CD4-positive, CD25-positive, alpha-beta regulatory T cell (primary cell): ENCODE measurements at regions not wholly inside any gene's neighbourhood (a gene's known extent, or its start where the extent isn't known, plus 50 kb on each side); places are given as distances from the start of the nearest gene placed in this dataset.

ENCODE experiments used
- ATAC-seq, 2 donors: fragments of 150-1000 bp; cut with Tn5 transposase; one replicate each; pipeline ENCODE4 v1.10.0; 2021; ENCODE audit warnings: low read depth in 2 of 2, moderate number of reproducible peaks in 2 of 2, moderate library complexity in 1 of 2
- DNase-seq, 3 donors: peaks; one replicate each; pipeline versions ENCODE4 v3.0.0 to v3.0.0-alpha.2; 2012 to 2022; ENCODE audit warnings: mixed read lengths in 1 of 3
- H3K27ac ChIP-seq: one replicate; pipeline ENCODE4 v1.7.0; 2013; ENCODE audit warnings: mild to moderate bottlenecking, low read length; ENCODE audit not compliant: insufficient read depth, poor library complexity, severe bottlenecking
- H3K27me3 ChIP-seq: one replicate; pipeline ENCODE4 v1.7.0; 2013; ENCODE audit warnings: low read length; ENCODE audit not compliant: control insufficient read depth, insufficient read depth
- H3K36me3 ChIP-seq: one replicate; pipeline ENCODE4 v1.7.0; 2013; ENCODE audit warnings: mild to moderate bottlenecking, low read length, moderate library complexity; ENCODE audit not compliant: control insufficient read depth, insufficient read depth
- H3K4me1 ChIP-seq: 2 replicates; pipeline ENCODE4 v1.7.0; 2013; ENCODE audit warnings: mild to moderate bottlenecking, low read length; ENCODE audit not compliant: insufficient read depth, control insufficient read depth, poor library complexity, severe bottlenecking
- H3K4me3 ChIP-seq: one replicate; pipeline ENCODE4 v1.7.0; 2013; ENCODE audit warnings: low read depth, mild to moderate bottlenecking, low read length, moderate library complexity
- H3K9me3 ChIP-seq, 2 experiments: 1 replicate in 1 of 2; 2 replicates in 1 of 2; pipeline ENCODE4 v1.7.0; 2013; ENCODE audit warnings: low read length in 2 of 2, mild to moderate bottlenecking in 1 of 2, moderate library complexity in 1 of 2; ENCODE audit not compliant: control insufficient read depth in 2 of 2
- H3K27ac Mint-ChIP-seq, 3 donors: one replicate each; pipeline ENCODE4 v1.8.0; 2020 to 2022; ENCODE audit warnings: mild to moderate bottlenecking in 3 of 3, mixed read lengths in 3 of 3, moderate library complexity in 2 of 3
- H3K27me3 Mint-ChIP-seq: one replicate; pipeline ENCODE4 v1.8.0; 2022; ENCODE audit warnings: mild to moderate bottlenecking, mixed read lengths
- H3K36me3 Mint-ChIP-seq: one replicate; pipeline ENCODE4 v1.8.0; 2020; ENCODE audit warnings: mixed read lengths
- H3K4me1 Mint-ChIP-seq, 4 donors: one replicate each; pipeline ENCODE4 v1.8.0; 2020 to 2022; ENCODE audit warnings: mixed read lengths in 4 of 4, mild to moderate bottlenecking in 1 of 4
- H3K4me3 Mint-ChIP-seq, 4 donors: one replicate each; pipeline ENCODE4 v1.8.0; 2020 to 2022; ENCODE audit warnings: mild to moderate bottlenecking in 4 of 4, mixed read lengths in 4 of 4, moderate library complexity in 3 of 4
- H3K9me3 Mint-ChIP-seq, 7 donors: one replicate each; pipeline ENCODE4 v1.8.0; 2020 to 2022; ENCODE audit warnings: mixed read lengths in 7 of 7, mild to moderate bottlenecking in 3 of 7, moderate library complexity in 2 of 7

DNA sequence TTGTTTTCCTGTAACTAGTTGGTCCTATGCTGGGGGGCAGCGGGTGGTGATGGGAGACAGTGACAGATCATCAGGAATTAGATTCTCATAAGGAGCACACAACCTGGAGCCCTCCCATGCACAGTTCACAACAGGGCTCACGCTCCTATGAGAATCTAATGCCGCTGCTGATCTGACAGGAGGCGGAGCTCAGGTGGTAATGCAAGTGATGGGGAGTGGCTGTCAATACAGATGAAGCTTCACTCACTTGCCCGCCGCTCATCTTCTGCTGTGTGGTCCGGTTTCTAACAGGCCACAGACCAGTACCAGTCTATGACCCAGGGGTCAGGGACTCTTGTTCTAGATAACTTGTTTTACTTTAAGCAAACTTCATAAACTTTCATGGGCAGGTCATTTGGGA, 205.3 kb upstream of the SLC14A2 start:
- ATAC-seq: no peak
- Mint-ChIP-seq H3K36me3 (no peaks in the 10 kb centered on the region), H3K27me3 (no peaks in the 10 kb centered on the region), H3K4me3 (no peak overlapping the region), H3K27ac (no peak overlapping the region), H3K9me3 (no peaks in the 10 kb centered on the region), H3K4me1 (no peaks in the 10 kb centered on the region)
- H3K27ac ChIP-seq: no peak overlapping the region
- no peaks in the 10 kb centered on the region for H3K36me3 ChIP-seq
- no peaks in the 10 kb centered on the region for H3K27me3 ChIP-seq
- H3K4me1 ChIP-seq: no peaks in the 10 kb centered on the region
- no peaks in the 10 kb centered on the region for H3K9me3 ChIP-seq
- DNase-seq: no peak
- H3K4me3 ChIP-seq: no peak overlapping the region

DNA sequence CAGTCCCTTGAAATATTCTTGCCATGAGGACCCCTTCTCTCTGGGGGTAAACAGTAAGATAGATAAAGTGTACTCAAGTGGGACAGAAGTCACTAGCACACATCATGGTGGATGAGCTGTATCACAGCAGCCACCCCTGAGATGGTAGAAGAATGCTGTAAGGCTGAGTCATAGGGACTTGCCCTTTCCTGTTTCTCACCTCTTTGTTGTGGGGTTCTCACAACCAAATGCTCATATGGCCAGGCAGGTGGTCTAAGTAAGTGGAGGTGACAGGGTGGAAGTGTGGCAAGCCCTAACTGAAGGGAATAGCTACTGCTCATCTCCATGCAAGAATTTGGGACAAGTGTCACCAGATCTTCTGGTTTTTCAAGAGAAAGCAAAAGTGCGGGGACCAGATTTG, 202.7 kb upstream of the SLC14A2 start:
- ATAC-seq: no peak

DNA sequence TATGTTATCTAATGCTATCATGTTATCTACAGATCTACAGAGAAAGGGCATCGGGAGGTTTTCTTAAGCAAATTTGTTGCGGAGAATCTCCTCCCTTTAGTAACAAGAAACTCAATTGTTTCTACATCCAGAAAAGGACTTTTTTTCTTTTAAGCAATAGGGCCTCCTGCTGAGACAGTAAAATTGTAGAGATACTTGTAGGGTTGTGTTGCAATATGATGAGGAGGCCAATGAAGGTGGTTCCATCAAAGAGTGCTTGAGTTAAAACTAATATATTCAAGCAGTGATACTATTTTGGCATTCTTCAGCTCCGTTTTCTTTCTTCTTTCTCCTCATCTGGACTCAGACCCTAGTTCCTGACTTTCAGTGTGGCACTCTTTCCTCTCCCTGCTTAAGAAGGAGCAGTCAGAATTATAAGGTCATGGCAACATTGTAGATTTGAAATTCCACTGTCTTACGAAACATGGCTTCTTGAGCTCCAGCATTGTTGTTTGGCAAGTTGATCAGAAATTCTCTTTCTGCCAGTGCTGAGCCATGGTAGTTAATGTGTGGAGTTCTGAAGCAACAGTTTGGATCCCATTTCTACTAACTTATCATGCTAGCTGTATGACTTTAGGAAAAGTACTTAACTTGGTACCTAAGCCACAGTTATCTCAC, 202.0 kb upstream of the SLC14A2 start:
- no peaks in the 10 kb centered on the region for H3K4me1 ChIP-seq
- no peaks in the 10 kb centered on the region for H3K36me3 ChIP-seq
- no peak overlapping the region for H3K27ac ChIP-seq
- no peaks in the 10 kb centered on the region for H3K27me3 Mint-ChIP-seq
- no peaks in the 10 kb centered on the region for H3K9me3 ChIP-seq
- DNase-seq: no peak
- no peak for ATAC-seq
- H3K4me1 Mint-ChIP-seq: no peaks in the 10 kb centered on the region
- H3K4me3 ChIP-seq: no peak overlapping the region
- H3K27me3 ChIP-seq: no peaks in the 10 kb centered on the region
- H3K36me3 Mint-ChIP-seq: no peaks in the 10 kb centered on the region
- H3K4me3 Mint-ChIP-seq: no peak overlapping the region
- no peak overlapping the region for H3K27ac Mint-ChIP-seq
- H3K9me3 Mint-ChIP-seq: peaks cover 0 to 3% (median 0%) of the 10 kb centered on the region in 7 donors

More for the DNA sequence above, 202.7 kb upstream of the SLC14A2 start:
- Mint-ChIP-seq H3K27ac (no peak overlapping the region), H3K4me1 (no peaks in the 10 kb centered on the region), H3K27me3 (no peaks in the 10 kb centered on the region), H3K4me3 (no peak overlapping the region), H3K9me3 (no peaks in the 10 kb centered on the region), H3K36me3 (no peaks in the 10 kb centered on the region)
- Histone ChIP-seq H3K4me3 (no peak overlapping the region), H3K4me1 (no peaks in the 10 kb centered on the region), H3K27ac (no peak overlapping the region), H3K9me3 (no peaks in the 10 kb centered on the region), H3K36me3 (no peaks in the 10 kb centered on the region), H3K27me3 (no peaks in the 10 kb centered on the region)
- DNase-seq: no peak

DNA sequence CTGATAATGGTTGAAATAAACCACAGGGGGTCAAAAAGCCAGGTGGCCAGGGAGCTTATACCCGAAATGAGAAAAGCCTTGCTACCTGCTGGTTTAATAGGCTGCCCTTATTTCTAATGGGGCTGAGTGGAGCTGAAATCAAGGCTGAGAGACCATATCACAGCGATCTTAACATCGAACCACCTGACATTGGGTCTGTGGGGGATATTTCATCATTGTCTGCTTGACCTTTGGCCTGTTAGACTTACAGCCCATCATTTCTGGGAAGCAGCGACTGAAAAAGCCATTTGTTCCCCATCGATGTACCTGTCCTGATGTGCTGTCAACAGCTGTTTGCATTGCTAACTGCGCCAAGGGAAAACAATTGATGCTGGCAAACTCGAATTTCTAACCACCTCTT, 199.7 kb upstream of the SLC14A2 start:
- Histone ChIP-seq H3K4me3 (no peak overlapping the region), H3K36me3 (no peaks in the 10 kb centered on the region), H3K4me1 (no peaks in the 10 kb centered on the region), H3K27me3 (no peaks in the 10 kb centered on the region), H3K9me3 (no peaks in the 10 kb centered on the region), H3K27ac (no peak overlapping the region)
- DNase-seq (no peak), ATAC-seq (no peak)
- Mint-ChIP-seq H3K9me3 (peaks cover 0 to 4% (median 0%) of the 10 kb centered on the region in 7 donors), H3K27me3 (no peaks in the 10 kb centered on the region), H3K4me3 (no peak overlapping the region), H3K4me1 (no peaks in the 10 kb centered on the region), H3K27ac (no peak overlapping the region), H3K36me3 (no peaks in the 10 kb centered on the region)

DNA sequence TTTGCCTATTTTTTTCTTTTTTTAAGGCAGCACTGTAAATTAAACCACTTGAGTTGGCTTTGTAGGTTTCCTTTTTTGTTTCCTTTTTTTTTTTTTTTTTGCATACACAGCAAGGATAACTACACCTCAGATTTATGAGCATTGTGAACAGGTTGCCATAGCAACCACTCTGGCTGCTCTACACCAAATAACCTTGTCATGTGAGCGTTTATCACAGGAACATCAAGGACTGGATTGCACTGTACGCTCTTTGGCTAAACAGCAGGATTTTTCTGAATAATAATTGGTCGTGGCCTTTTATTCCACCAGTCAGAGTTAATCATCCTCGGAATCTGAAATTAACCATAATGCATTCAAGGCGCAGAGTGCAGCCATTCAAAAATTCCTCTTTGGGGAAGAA, 199.1 kb upstream of the SLC14A2 start:
- Histone ChIP-seq H3K9me3 (no peaks in the 10 kb centered on the region), H3K4me3 (no peak overlapping the region), H3K36me3 (no peaks in the 10 kb centered on the region), H3K27ac (no peak overlapping the region), H3K27me3 (no peaks in the 10 kb centered on the region), H3K4me1 (no peaks in the 10 kb centered on the region)
- no peaks in the 10 kb centered on the region for H3K4me1 Mint-ChIP-seq
- peaks cover 0 to 4% (median 0%) of the 10 kb centered on the region in 7 donors for H3K9me3 Mint-ChIP-seq
- H3K27ac Mint-ChIP-seq: no peak overlapping the region
- ATAC-seq (no peak), DNase-seq (no peak)
- no peaks in the 10 kb centered on the region for H3K27me3 Mint-ChIP-seq
- H3K4me3 Mint-ChIP-seq: no peak overlapping the region
- no peaks in the 10 kb centered on the region for H3K36me3 Mint-ChIP-seq

DNA sequence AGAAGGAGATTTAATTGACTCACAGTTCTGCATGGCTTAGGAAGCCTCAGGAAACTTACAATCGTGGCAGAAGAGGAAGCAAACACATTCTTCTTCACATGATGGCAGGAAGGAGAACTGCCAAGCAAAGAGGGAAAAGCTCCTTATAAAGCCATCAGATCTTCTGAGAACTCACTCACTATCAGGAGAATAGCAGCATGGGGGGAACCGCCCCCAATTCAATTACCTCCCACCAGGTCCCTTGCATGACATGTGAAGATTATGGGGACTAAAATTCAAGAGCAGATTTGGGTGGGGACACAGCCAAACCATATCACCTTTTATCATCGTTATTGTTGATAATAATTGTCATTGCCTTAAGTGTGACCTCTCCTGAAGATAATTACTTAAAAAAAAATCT, 197.9 kb upstream of the SLC14A2 start:
- H3K27me3 Mint-ChIP-seq: no peaks in the 10 kb centered on the region
- no peaks in the 10 kb centered on the region for H3K36me3 Mint-ChIP-seq
- DNase-seq: no peak
- no peaks in the 10 kb centered on the region for H3K4me1 Mint-ChIP-seq
- H3K27ac ChIP-seq: no peak overlapping the region
- no peaks in the 10 kb centered on the region for H3K27me3 ChIP-seq
- no peak for ATAC-seq
- H3K9me3 ChIP-seq: no peaks in the 10 kb centered on the region
- H3K4me3 ChIP-seq: no peak overlapping the region
- no peaks in the 10 kb centered on the region for H3K4me1 ChIP-seq
- no peak overlapping the region for H3K4me3 Mint-ChIP-seq
- no peaks in the 10 kb centered on the region for H3K36me3 ChIP-seq
- no peak overlapping the region for H3K27ac Mint-ChIP-seq
- peaks cover 0 to 4% (median 0%) of the 10 kb centered on the region in 7 donors for H3K9me3 Mint-ChIP-seq

GRCh38 chr18:45423659-45424058, 191.6 kb upstream of the SLC14A2 start:
- Histone ChIP-seq H3K36me3 (no peaks in the 10 kb centered on the region), H3K27ac (no peak overlapping the region), H3K4me1 (no peaks in the 10 kb centered on the region), H3K27me3 (no peaks in the 10 kb centered on the region), H3K4me3 (no peak overlapping the region), H3K9me3 (no peaks in the 10 kb centered on the region)
- no peaks in the 10 kb centered on the region for H3K9me3 Mint-ChIP-seq
- H3K27ac Mint-ChIP-seq: no peak overlapping the region
- no peaks in the 10 kb centered on the region for H3K36me3 Mint-ChIP-seq
- no peaks in the 10 kb centered on the region for H3K4me1 Mint-ChIP-seq
- ATAC-seq: no peak
- no peak overlapping the region for H3K4me3 Mint-ChIP-seq
- H3K27me3 Mint-ChIP-seq: no peaks in the 10 kb centered on the region
- no peak for DNase-seq

DNA sequence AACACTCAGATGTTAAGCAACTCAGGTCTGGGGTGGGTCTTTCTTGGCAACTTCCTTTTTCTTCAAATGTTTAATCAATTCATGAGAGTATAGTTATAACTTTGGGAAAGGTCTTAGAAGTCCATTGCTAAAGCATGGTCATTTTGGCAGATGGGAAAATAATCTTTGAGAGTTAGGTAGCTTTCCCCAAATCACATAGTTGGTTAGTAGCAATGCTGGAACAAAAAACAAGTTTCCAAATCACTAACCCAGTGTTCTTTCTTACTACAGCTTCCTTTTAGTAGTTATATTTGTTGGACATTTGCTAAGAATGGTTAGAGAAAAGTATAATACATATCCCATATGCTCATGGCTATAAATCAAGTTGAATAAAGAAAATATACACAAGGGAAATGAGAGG, 185.2 kb upstream of the SLC14A2 start:
- no peak overlapping the region for H3K4me3 ChIP-seq
- no peak for ATAC-seq
- no peaks in the 10 kb centered on the region for H3K4me1 ChIP-seq
- Mint-ChIP-seq H3K4me1 (no peaks in the 10 kb centered on the region), H3K27ac (no peak overlapping the region), H3K9me3 (no peaks in the 10 kb centered on the region), H3K27me3 (peaks cover 5% of the 10 kb centered on the region), H3K4me3 (no peak overlapping the region), H3K36me3 (no peaks in the 10 kb centered on the region)
- no peaks in the 10 kb centered on the region for H3K36me3 ChIP-seq
- H3K9me3 ChIP-seq: no peaks in the 10 kb centered on the region
- DNase-seq: no peak
- H3K27me3 ChIP-seq: no peaks in the 10 kb centered on the region
- H3K27ac ChIP-seq: no peak overlapping the region
